Left ventricle myocardium superior (tissue), 1 donor: ENCODE measurements at regions not wholly inside any gene's neighbourhood (a gene's known extent, or its start where the extent isn't known, plus 50 kb on each side); places are given as distances from the start of the nearest gene placed in this dataset.

Experiments used
- ATAC-seq: fragments of 200-7000 bp; cut with Tn5 transposase; one replicate; pipeline ENCODE4 v1.9.1; 2020; ENCODE audit warnings: mild to moderate bottlenecking, moderate library complexity
- DNase-seq: peaks from one replicate; pipeline ENCODE4 v3.0.0-alpha.2; 2020
- intact Hi-C: fragments of 100-400 bp; cut with micrococcal nuclease; formaldehyde crosslinking; loops from one replicate; pipeline ENCODE4 v1.11.0; 2022
- donor health status: DM: no; HTN: yes; CAD: no; lungs with severe emphysema.

DNA sequence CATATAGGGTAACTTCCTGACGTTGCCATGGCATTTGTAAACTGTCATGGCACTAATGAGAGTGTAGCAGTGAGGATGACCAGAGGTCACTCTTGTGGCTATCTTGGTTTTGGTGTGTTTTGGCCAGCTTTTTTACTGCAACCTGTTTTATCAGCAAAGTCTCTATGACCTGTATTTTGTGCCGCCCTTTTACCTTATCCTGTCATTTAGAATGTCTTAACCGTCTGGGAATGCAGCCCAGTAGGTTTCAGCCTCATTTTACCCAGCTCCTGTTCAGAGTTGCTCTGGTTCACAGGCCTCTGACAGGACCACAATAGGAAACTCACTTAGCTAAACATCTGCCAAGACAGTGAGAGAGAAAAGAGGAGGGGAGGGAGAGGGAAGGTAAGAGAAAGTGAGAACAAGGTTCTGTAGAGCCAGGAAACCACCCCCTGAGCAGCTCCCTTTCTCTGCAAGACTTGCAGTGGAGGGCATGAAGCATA, 64.8 kb upstream of the PLEKHG3 start:
- ATAC-seq (no peak), DNase-seq (no peak)
- intact Hi-C loops = loop anchor here (10.0 kb wide), 2 partner anchors 95 to 295 kb away; partner anchors contain the start of genes HSPA2 and PPP1R36

- ATAC-seq = no peak
- intact Hi-C loops = no loop called here
These were observed 63.4 kb upstream of the PLEKHG3 start for GRCh38 chr14:64640839-64641238.

GRCh38 chr14:64641760-64642159, 62.5 kb upstream of the PLEKHG3 start:
- intact Hi-C loops = no loop called here
- no peak for DNase-seq
- no peak for ATAC-seq

More at GRCh38 chr14:64640839-64641238, 63.4 kb upstream of the PLEKHG3 start:
- DNase-seq = no peak

DNA sequence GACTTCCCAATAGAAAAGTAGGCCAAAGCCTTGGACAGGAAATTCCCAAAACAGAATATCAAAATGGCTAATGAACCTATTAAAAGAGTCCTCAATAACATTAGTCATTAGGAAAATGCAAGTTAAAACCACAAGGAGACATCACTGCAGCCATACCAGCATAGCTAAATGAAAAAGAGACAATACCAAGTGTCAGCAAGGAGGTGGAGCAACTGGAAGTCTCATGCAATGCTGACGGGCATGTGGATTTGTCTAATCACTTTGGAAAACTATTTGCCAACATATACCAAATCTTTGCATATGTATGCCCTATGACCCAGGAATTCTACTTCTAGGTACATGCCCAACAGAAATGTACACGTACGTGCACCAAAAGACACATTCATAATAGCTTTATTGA, 60.5 kb upstream of the PLEKHG3 start:
- ATAC-seq (no peak), DNase-seq (no peak)

DNA sequence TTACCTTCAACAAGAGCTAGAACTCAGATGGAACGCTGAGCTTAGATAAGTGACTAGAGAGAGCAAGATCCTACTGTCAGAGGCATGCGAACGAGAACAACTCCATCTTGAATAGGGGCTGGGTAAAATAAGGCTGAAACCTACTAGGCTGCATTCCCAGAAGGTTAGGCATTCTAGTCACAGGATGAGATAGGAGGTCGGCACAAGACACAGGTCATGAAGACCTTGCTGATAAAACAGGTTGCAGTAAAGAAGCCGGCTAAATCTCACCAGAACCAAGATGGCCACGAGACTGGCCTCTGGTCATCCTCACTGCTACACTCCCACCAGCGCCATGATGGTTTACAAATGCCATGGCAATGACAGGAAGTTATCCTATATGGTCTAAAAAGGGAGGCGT, 59.6 kb upstream of the PLEKHG3 start:
- intact Hi-C loops = no loop called here
- ATAC-seq (no peak), DNase-seq (no peak)

More for the DNA sequence above, 60.5 kb upstream of the PLEKHG3 start:
- intact Hi-C loops = no loop called here

GRCh38 chr14:64645220-64645892, 58.9 kb upstream of the PLEKHG3 start:
- intact Hi-C loops = no loop called here
- ATAC-seq = peak; percentile 72
- DNase-seq = no peak

- ATAC-seq (no peak), DNase-seq (no peak)
- intact Hi-C loops = no loop called here
These were observed 58.1 kb upstream of the PLEKHG3 start for GRCh38 chr14:64646103-64646502.

GRCh38 chr14:64649383-64649998, 54.7 kb upstream of the PLEKHG3 start:
- no peak for DNase-seq
- ATAC-seq = peak; percentile 43
- intact Hi-C loops = no loop called here

DNA sequence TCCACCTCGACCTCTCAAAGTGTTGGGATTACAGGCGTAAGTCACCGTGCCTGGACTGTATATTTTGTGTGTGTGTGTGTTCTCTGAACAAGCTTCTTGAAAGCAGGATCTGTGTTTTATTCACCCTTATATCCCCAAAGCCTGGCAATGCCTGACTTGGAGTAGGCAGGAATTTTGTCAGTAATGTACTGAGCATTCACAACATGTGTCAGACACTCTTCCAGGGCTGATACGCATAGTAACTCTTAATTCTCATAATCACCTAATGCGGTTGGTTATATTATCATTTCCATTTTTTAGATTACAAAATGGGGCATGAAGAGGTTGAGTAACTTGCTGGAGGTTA, 50.4 kb upstream of the PLEKHG3 start:
- intact Hi-C loops = no loop called here
- no peak for ATAC-seq
- DNase-seq = no peak

- DNase-seq (no peak), ATAC-seq (peak; percentile 68)
- intact Hi-C loops = no loop called here
These were observed 49.9 kb upstream of the PLEKHG3 start for GRCh38 chr14:64654246-64654900.
